IMR-90 (cell line): ENCODE measurements at regions not wholly inside any gene's neighbourhood (a gene's known extent, or its start where the extent isn't known, plus 50 kb on each side); places are given as distances from the start of the nearest gene placed in this dataset.

Experiments used
- ATAC-seq: fragments of 200-7000 bp; cut with Tn5 transposase; 2 replicates; pipeline ENCODE4 v1.9.1; 2020; ENCODE audit warnings: low read depth, mild to moderate bottlenecking, moderate library complexity
- BruUV-seq: library from RNA; stranded (reverse); fragments of 400-500 nt; replicated peaks from 2 replicates; lab custom pipeline; 2021; lab: Mats Ljungman, UMichigan
- CTCF ChIA-PET: fragments of 300-600 bp; formaldehyde crosslinking; extraction: SDS; loops from one replicate; lab custom pipeline; 2021; ENCODE audit warnings: antibody characterized with exemption; lab: Yijun Ruan, JAX
- POLR2A ChIA-PET: fragments of 300-600 bp; sonication (Branson Sonifier 250); formaldehyde crosslinking; loops from one replicate; lab custom pipeline; 2022; ENCODE audit warnings: antibody characterized with exemption; ENCODE audit not compliant: unreplicated experiment; lab: Charles Lee
- DNase-seq: peaks from one replicate; pipeline ENCODE4 v3.0.0; 2013
- H2AFZ ChIP-seq: replicated peaks from 2 replicates; pipeline ENCODE3; 2013; ENCODE audit warnings: low read length, mild to moderate bottlenecking; ENCODE audit not compliant: poor library complexity
- H2AK5ac ChIP-seq: 2 replicates; pipeline ENCODE4 v1.6.1; 2013; ENCODE audit warnings: low read depth, low read length, inconsistent platforms
- H2AK9ac ChIP-seq: replicated peaks from 2 replicates; pipeline ENCODE3; 2013; ENCODE audit warnings: mild to moderate bottlenecking, low read depth, low read length, moderate library complexity; ENCODE audit not compliant: poor library complexity
- H2BK120ac ChIP-seq: 2 replicates; pipeline ENCODE4 v1.6.1; 2013; ENCODE audit warnings: low read depth, low read length, inconsistent platforms
- H2BK15ac ChIP-seq: 3 replicates; pipeline ENCODE4 v1.6.1; 2013; ENCODE audit warnings: low read depth, low read length, inconsistent platforms
- H2BK20ac ChIP-seq: 2 replicates; pipeline ENCODE4 v1.6.1; 2013; ENCODE audit warnings: low read depth, mild to moderate bottlenecking, inconsistent platforms, low read length, moderate library complexity
- H2BK5ac ChIP-seq: 2 replicates; pipeline ENCODE4 v1.6.1; 2013; ENCODE audit warnings: mild to moderate bottlenecking, low read depth, low read length, inconsistent platforms; ENCODE audit not compliant: poor library complexity, severe bottlenecking
- H3K14ac ChIP-seq: replicated peaks from 2 replicates; pipeline ENCODE4 v1.6.1; 2013; ENCODE audit warnings: low read depth, low read length, inconsistent platforms
- H3K18ac ChIP-seq: 2 replicates; pipeline ENCODE4 v1.6.1; 2013; ENCODE audit warnings: low read depth, low read length, control low read depth
- H3K23ac ChIP-seq: 2 replicates; pipeline ENCODE4 v1.6.1; 2013; ENCODE audit warnings: low read depth, low read length, inconsistent platforms
- H3K27ac ChIP-seq: 2 replicates; pipeline ENCODE4 v1.5.1; 2013; ENCODE audit warnings: mild to moderate bottlenecking, control low read depth, low read length; ENCODE audit not compliant: insufficient read depth
- H3K27me3 ChIP-seq: 2 replicates; pipeline ENCODE4 v1.6.1; 2013; ENCODE audit warnings: low read length; ENCODE audit not compliant: control insufficient read depth, insufficient read depth
- H3K36me3 ChIP-seq: 2 replicates; pipeline ENCODE4 v1.6.1; 2013; ENCODE audit warnings: low read length, mixed read lengths; ENCODE audit not compliant: control insufficient read depth, insufficient read depth
- H3K4ac ChIP-seq: 2 replicates; pipeline ENCODE4 v1.6.1; 2013; ENCODE audit warnings: low read depth, low read length, inconsistent platforms
- H3K4me1 ChIP-seq: 2 replicates; pipeline ENCODE4 v1.6.1; 2013; ENCODE audit warnings: low read length, mixed read lengths; ENCODE audit not compliant: control insufficient read depth, insufficient read depth
- H3K4me2 ChIP-seq: 2 replicates; pipeline ENCODE4 v1.6.1; 2013; ENCODE audit warnings: low read depth, mild to moderate bottlenecking, control low read depth, low read length, moderate library complexity
- H3K4me3 ChIP-seq: 2 replicates; pipeline ENCODE4 v1.5.1; 2013; ENCODE audit warnings: low read depth, mild to moderate bottlenecking, control low read depth, low read length, moderate library complexity; ENCODE audit not compliant: insufficient read depth
- H3K56ac ChIP-seq: 2 replicates; pipeline ENCODE4 v1.6.1; 2013; ENCODE audit warnings: low read length, inconsistent platforms; ENCODE audit not compliant: insufficient read depth; ENCODE audit errors: extremely low read depth
- H3K79me1 ChIP-seq, 2 experiments: 2 replicates each; pipeline ENCODE4 v1.6.1; 2013; ENCODE audit warnings: low read length in 2 of 2, inconsistent platforms in 1 of 2, low read depth in 1 of 2
- H3K9ac ChIP-seq: 2 replicates; pipeline ENCODE4 v1.6.1; 2013; ENCODE audit warnings: low read depth, low read length, control low read depth
- H3K9me1 ChIP-seq: 2 replicates; pipeline ENCODE4 v1.6.1; 2013; ENCODE audit warnings: low read length, inconsistent platforms; ENCODE audit not compliant: insufficient read depth
- H3K9me3 ChIP-seq: 2 replicates; pipeline ENCODE4 v1.6.1; 2013; ENCODE audit warnings: low read length; ENCODE audit not compliant: control insufficient read depth, insufficient read depth
- H4K20me1 ChIP-seq: 2 replicates; pipeline ENCODE4 v1.6.1; 2013; ENCODE audit warnings: low read length, inconsistent platforms; ENCODE audit not compliant: insufficient read depth
- H4K5ac ChIP-seq: 2 replicates; pipeline ENCODE4 v1.6.1; 2013; ENCODE audit warnings: mild to moderate bottlenecking, low read depth, low read length, control low read depth
- H4K8ac ChIP-seq, 2 experiments: 2 replicates each; pipeline ENCODE4 v1.6.1; 2013; ENCODE audit warnings: low read depth in 2 of 2, low read length in 2 of 2, control low read depth in 1 of 2, inconsistent platforms in 1 of 2
- H4K91ac ChIP-seq: 2 replicates; pipeline ENCODE4 v1.6.1; 2013; ENCODE audit warnings: low read depth, low read length, inconsistent platforms; ENCODE audit not compliant: insufficient read depth
- BHLHE40 ChIP-seq: fragments of 150-350 bp; IDR thresholded peaks from 2 replicates; pipeline ENCODE4 v1.6.1; 2016; ENCODE audit warnings: mild to moderate bottlenecking, low read depth, low read length
- CHD1 ChIP-seq: IDR thresholded peaks from 2 replicates; pipeline ENCODE4 v1.6.1; 2012; ENCODE audit warnings: low read depth, low read length, improper control_type of control experiment
- FOS ChIP-seq: fragments of 150-350 bp; IDR thresholded peaks from 2 replicates; pipeline ENCODE4 v1.6.1; 2016; ENCODE audit warnings: low read depth, low read length
- MAZ ChIP-seq: IDR thresholded peaks from 2 replicates; pipeline ENCODE4 v1.6.1; 2012; ENCODE audit warnings: low read depth, mild to moderate bottlenecking, low read length, improper control_type of control experiment, moderate library complexity, borderline replicate concordance
- MXI1 ChIP-seq: IDR thresholded peaks from 2 replicates; pipeline ENCODE4 v1.6.1; 2012; ENCODE audit warnings: low read depth, mild to moderate bottlenecking, low read length, moderate library complexity, borderline replicate concordance
- NFE2L2 ChIP-seq: fragments of 150-350 bp; IDR thresholded peaks from 2 replicates; pipeline ENCODE4 v1.6.1; 2016; ENCODE audit warnings: low read depth, mild to moderate bottlenecking, low read length
- RAD21 ChIP-seq: IDR thresholded peaks from 2 replicates; pipeline ENCODE4 v1.6.1; 2012; ENCODE audit warnings: low read length, improper control_type of control experiment
- RCOR1 ChIP-seq: IDR thresholded peaks from 2 replicates; pipeline ENCODE4 v1.6.1; 2012; ENCODE audit warnings: mild to moderate bottlenecking, low read length, improper control_type of control experiment; ENCODE audit not compliant: insufficient replicate concordance
- SMC3 ChIP-seq: fragments of 150-350 bp; IDR thresholded peaks from 2 replicates; pipeline ENCODE4 v1.6.1; 2016; ENCODE audit warnings: low read depth, mild to moderate bottlenecking, antibody characterized with exemption, low read length, moderate library complexity
- whole genome bisulfite sequencing, 2 experiments: methylation state at CpG; one replicate each; pipeline versions ENCODE4 v1.1.5 to v1.1.7; 2013; ENCODE audit warnings: missing lambda C conversion rate in 2 of 2; ENCODE audit not compliant: insufficient read length in 1 of 2; ENCODE audit errors: extremely low coverage in 2 of 2; 5-methylcytosine and 5-hydroxymethylcytosine counted together
- dilution Hi-C: fragments of 300-500 bp; cut with HindIII; formaldehyde crosslinking; loops from one replicate; pipeline ENCODE4 v1.14.3; 2018; ENCODE audit warnings: low sequenced_read_pairs; ENCODE audit not compliant: unreplicated experiment
- in situ Hi-C: fragments of 300-500 bp; cut with MboI; formaldehyde crosslinking; loops from 3 replicates; pipeline ENCODE4 v1.14.3; 2019; ENCODE audit warnings: low sequenced_read_pairs, inconsistent platforms, mixed read lengths
- intact Hi-C: fragments of 100-400 bp; cut with micrococcal nuclease; formaldehyde crosslinking; loops from 2 replicates; pipeline ENCODE4 v1.10.0; 2022
- TF ChIP-seq, protein P1 (sequence below): fragments of 150-350 bp; IDR thresholded peaks from 2 replicates; pipeline ENCODE4 v1.6.1; 2016; ENCODE audit warnings: low read depth, mild to moderate bottlenecking, low read length, moderate library complexity, borderline replicate concordance

DNA sequence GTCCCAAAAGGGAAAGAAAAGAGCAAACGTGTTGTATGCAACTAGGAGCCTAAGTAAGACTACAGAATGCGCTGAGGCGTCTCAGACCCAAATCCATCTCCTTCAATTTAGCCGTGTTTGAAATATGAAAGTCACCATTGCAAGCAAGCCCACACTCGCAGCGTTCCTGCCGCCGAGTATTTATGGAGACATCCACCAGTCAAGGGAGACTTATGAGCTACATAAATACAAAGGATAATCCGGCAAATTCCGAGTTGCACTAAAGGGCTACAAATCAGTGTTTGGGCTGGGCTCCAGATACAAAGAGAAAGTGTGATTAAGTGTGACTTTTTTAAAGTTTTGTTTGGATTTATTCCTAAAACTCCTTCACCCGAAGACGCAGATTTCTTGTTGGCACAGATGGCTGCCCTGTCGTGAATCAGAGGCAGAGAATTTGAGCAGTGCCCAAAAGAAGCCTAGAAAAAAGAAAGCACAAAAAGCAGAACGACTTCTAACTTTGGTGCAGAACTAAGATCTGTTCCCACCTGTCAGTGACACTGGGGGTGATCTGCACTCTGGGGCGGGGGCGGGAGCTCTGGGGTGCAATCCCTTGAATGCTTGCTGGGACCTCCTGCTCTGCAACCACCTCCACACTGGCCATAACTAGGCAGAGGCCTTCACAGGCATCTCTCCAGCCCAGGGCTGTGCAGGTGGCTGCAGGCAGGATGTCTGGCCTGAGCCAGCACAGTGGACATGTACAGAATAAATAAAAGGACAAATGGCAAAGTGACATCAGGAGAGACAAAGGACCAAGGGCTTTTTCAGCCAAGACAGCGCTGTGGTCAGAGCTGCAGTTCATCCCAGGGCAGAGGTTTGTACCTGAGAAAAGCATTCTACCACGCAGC is 489.7 kb downstream of the NPHP4 start:
- Histone ChIP-seq H3K27me3 (no peaks in the 10 kb centered on the region), H3K9me1 (no peaks in the 10 kb centered on the region), H3K4ac (no peak overlapping the region), H4K5ac (no peak overlapping the region), H4K8ac (no peak overlapping the region), H3K14ac (no peak overlapping the region), H2BK120ac (no peak overlapping the region), H3K27ac (no peak overlapping the region), H3K36me3 (no peaks in the 10 kb centered on the region), H3K9ac (no peak overlapping the region), H3K56ac (no peak overlapping the region), H2AK5ac (no peak overlapping the region), H2AK9ac (no peak overlapping the region), H3K79me1 (no peaks in the 10 kb centered on the region), H2BK5ac (no peak overlapping the region), H3K18ac (no peak overlapping the region), H3K4me1 (no peaks in the 10 kb centered on the region), H3K23ac (no peak overlapping the region), H3K9me3 (peaks cover 11% of the 10 kb centered on the region; the same call in 1 of the 2 replicates), H3K4me3 (no peak overlapping the region), H4K20me1 (no peaks in the 10 kb centered on the region), H2BK15ac (no peak overlapping the region), H4K91ac (no peak overlapping the region), H3K4me2 (no peak overlapping the region), H2AFZ (no peak overlapping the region), H2BK20ac (no peak overlapping the region)
- no TSS peak for BruUV-seq
- dilution Hi-C loops, result no loop called here
- WGBS, 2 experiments, result 37% methylated on average over 4 of the region's 18 CpGs; no CpG with 5 or more reads in 1 of the 2 experiments
- TF ChIP-seq FOS (no peak), BHLHE40 (no peak), MXI1 (no peak), NFE2L2 (no peak), MAZ (no peak), SMC3 (no peak), CHD1 (no peak), RAD21 (no peak), RCOR1 (no peak)
- TF ChIP-seq, protein P1, sequence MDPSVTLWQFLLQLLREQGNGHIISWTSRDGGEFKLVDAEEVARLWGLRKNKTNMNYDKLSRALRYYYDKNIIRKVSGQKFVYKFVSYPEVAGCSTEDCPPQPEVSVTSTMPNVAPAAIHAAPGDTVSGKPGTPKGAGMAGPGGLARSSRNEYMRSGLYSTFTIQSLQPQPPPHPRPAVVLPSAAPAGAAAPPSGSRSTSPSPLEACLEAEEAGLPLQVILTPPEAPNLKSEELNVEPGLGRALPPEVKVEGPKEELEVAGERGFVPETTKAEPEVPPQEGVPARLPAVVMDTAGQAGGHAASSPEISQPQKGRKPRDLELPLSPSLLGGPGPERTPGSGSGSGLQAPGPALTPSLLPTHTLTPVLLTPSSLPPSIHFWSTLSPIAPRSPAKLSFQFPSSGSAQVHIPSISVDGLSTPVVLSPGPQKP, result no peak
- ChIA-PET POLR2A (no interaction called here), CTCF (no interaction called here)
- DNase-seq, result no peak
- intact Hi-C loops, result no loop called here
- ATAC-seq, result no peak
- in situ Hi-C loops, result loop anchor here (25.0 kb wide), 1 partner anchor 835 kb away; no protein-coding TSS in a partner anchor
